ENCODE measurements at regions not wholly inside any gene's neighbourhood (a gene's known extent, or its start where the extent isn't known, plus 50 kb on each side); places are given as distances from the start of the nearest gene placed in this dataset.

DNA sequence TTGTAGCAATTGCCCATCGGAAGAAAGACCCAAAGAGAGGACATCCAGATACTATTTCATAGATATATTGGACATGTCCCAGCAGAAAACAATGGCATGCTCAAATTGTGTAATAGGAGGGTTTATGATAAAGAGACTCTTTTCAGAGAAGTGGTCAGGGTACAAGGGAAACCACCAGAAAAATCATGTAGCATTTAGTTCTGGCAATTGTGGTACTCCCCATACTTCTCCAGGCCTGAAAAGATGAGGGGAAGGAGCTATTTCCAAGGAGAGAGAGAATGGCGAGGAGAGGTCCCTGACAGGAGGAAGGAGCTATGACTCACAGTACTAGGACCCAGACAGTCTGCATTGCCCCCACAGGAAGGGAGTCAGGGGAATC, 68.4 kb upstream of the ADO start:
- H3K27me3 Mint-ChIP-seq (ENCODE audit: low read depth) = peaks cover 4% of the 10 kb centered on the region
- ChIA-PET POLR2A (interaction anchor here (0.6 to 3.9 kb wide), 2 partner anchors 81 to 96 kb away, joined by 5 to 28 read pairs; partner anchors contain the start of gene EGR2), CTCF (interaction anchor here (0.9 to 4.7 kb wide), 3 partner anchors 13 to 108 kb away, joined by 3 to 26 read pairs (median 7); no protein-coding TSS in a partner anchor)
- peaks cover 2% of the 10 kb centered on the region for H3K9me3 Mint-ChIP-seq (ENCODE audit: insufficient read depth)
- H3K4me1 Mint-ChIP-seq (ENCODE audit: low read depth) = peaks cover 2% of the 10 kb centered on the region
- H3K27ac Mint-ChIP-seq = no peak overlapping the region
- no peaks in the 10 kb centered on the region for H3K36me3 Mint-ChIP-seq (ENCODE audit: low read depth)
- DNase-seq = no peak
- no peak overlapping the region for H3K4me3 Mint-ChIP-seq
- no peak for ATAC-seq

DNA sequence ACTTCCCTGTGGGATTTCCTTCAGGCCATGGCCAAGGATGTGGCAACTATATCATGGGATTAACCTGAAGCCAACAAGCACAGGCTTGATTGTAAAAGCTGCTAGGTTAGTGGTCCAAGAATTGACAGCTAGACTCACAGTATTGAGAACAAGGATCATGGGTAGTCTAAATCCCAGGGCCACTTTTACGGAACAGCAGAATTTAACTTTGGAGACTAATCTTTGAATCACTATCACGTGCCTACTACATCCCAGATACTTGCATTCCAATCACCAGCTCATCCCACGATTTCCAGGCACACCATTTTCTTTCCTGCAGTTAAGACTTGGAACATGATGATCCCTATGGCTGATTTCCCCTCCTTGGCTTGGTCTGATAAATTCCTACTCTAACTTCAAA, 65.6 kb upstream of the ADO start:
- no peak overlapping the region for H3K27ac Mint-ChIP-seq
- ATAC-seq (no peak), DNase-seq (no peak)
- H3K4me1 Mint-ChIP-seq (ENCODE audit: low read depth) = peaks cover 7% of the 10 kb centered on the region
- ChIA-PET CTCF (interaction anchor here (1.0 kb wide), 1 partner anchor 90 kb away, joined by 3 read pairs; no protein-coding TSS in a partner anchor), POLR2A (no interaction called here)
- H3K4me3 Mint-ChIP-seq = no peak overlapping the region
- H3K9me3 Mint-ChIP-seq (ENCODE audit: insufficient read depth) = peaks cover 2% of the 10 kb centered on the region
- no peaks in the 10 kb centered on the region for H3K36me3 Mint-ChIP-seq (ENCODE audit: low read depth)
- H3K27me3 Mint-ChIP-seq (ENCODE audit: low read depth) = peaks cover 2% of the 10 kb centered on the region

DNA sequence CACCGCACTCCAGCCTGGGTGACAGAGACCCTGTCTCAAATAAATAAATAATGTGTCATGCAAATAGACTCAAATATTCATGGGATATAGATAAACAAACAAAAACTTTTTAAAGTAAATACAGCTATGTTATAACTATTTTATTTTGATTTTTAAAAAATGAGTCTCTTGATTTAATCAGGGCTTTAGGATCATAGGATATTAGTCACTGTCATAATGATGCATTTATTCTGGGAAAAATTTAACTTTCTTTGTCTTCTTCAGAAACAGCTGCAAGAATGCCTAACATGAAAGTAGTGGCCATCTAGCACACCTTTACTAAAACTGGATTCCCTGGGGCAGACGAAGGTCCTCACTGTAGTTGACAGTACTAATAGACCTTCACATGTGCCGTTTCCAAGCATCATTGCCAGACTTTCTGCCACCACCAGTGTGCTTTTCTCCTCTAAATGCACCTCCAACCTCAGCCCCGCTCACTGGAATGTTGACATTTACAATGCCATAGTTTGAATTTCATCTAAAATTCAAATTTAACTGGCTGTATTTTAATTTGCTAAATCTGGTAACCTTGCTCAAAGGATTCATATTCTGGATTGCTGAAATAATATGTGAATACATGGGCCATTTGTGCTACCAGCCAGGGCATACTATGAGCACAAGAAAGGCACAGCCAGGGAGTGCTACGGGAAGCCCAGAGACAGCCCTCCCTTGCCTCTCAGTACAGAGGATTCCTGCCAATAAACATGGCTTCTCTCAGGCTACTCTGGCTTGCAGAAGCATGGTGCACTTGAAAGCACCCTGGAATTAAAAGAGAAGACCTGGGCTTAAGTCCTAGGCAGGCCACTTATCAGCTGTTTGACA, 63.4 kb upstream of the ADO start:
- Mint-ChIP-seq H3K36me3 (ENCODE audit: low read depth) (no peaks in the 10 kb centered on the region), H3K4me3 (no peak overlapping the region), H3K4me1 (ENCODE audit: low read depth) (peaks cover 7% of the 10 kb centered on the region), H3K27me3 (ENCODE audit: low read depth) (peaks cover 2% of the 10 kb centered on the region), H3K27ac (no peak overlapping the region), H3K9me3 (ENCODE audit: insufficient read depth) (peaks cover 2% of the 10 kb centered on the region)
- ChIA-PET CTCF (interaction anchor here (1.4 to 1.5 kb wide), 2 partner anchors 62 to 104 kb away, joined by 3 read pairs; no protein-coding TSS in a partner anchor), POLR2A (no interaction called here)
- ATAC-seq (no peak), DNase-seq (no peak)

DNA sequence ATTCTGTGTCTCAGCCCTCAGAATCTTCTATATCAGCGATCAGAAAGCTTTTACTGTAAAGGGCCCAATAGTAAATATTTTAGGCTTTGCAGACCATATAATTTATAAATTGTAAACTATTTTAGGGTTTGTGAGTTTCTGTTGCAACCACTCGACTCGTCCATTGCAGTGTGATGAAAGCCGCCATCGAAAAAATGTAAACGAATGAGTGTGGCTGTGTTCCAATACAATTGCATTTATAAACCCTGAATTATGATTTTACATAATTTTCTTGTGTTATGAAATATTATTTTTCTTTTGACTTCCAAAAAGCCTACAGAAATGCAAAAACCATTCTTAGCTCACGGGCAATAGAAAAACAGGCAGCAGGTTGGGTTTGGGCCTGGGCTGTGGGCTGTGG, 62.5 kb upstream of the ADO start:
- H3K27me3 Mint-ChIP-seq (ENCODE audit: low read depth) = peaks cover 2% of the 10 kb centered on the region
- H3K27ac Mint-ChIP-seq = no peak overlapping the region
- CTCF ChIA-PET = interaction anchor here (1.4 to 1.5 kb wide), 2 partner anchors 62 to 105 kb away, joined by 3 read pairs; no protein-coding TSS in a partner anchor
- DNase-seq (no peak), ATAC-seq (no peak)
- H3K9me3 Mint-ChIP-seq (ENCODE audit: insufficient read depth) = peaks cover 2% of the 10 kb centered on the region
- no peak overlapping the region for H3K4me3 Mint-ChIP-seq
- no peaks in the 10 kb centered on the region for H3K36me3 Mint-ChIP-seq (ENCODE audit: low read depth)
- POLR2A ChIA-PET = no interaction called here
- peaks cover 7% of the 10 kb centered on the region for H3K4me1 Mint-ChIP-seq (ENCODE audit: low read depth)

DNA sequence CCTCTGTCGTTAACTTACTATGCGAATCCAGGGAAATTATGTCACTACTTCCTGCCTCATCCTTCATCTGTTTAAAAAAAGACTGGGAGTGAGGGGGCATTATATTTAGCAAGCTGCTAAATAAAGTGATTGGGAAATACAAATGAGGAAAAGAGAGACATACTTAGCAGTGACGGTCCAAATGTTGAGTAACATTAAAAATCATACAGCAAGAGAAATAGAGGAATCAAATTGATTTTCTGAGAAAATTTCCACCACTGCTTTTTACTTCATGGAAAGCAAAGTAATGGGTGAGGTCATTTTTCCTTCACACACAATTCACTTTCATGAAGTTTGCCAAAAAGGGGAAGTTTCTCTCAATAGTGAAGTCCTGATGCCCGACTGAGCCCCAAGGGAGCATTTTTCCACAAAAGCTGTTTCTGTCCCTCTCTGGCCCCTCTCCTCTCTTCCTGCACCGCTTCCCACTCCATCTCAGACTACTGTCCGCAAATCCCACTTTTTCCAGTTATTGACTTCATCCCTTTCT, 61.9 kb upstream of the ADO start:
- ChIA-PET POLR2A (no interaction called here), CTCF (interaction anchor here (1.5 kb wide), 1 partner anchor 106 kb away, joined by 3 read pairs; no protein-coding TSS in a partner anchor)
- H3K27ac Mint-ChIP-seq = no peak overlapping the region
- H3K4me1 Mint-ChIP-seq (ENCODE audit: low read depth) = peaks cover 5% of the 10 kb centered on the region
- peaks cover 2% of the 10 kb centered on the region for H3K27me3 Mint-ChIP-seq (ENCODE audit: low read depth)
- peaks cover 2% of the 10 kb centered on the region for H3K9me3 Mint-ChIP-seq (ENCODE audit: insufficient read depth)
- no peak overlapping the region for H3K4me3 Mint-ChIP-seq
- H3K36me3 Mint-ChIP-seq (ENCODE audit: low read depth) = no peaks in the 10 kb centered on the region
- DNase-seq (no peak), ATAC-seq (no peak)

DNA sequence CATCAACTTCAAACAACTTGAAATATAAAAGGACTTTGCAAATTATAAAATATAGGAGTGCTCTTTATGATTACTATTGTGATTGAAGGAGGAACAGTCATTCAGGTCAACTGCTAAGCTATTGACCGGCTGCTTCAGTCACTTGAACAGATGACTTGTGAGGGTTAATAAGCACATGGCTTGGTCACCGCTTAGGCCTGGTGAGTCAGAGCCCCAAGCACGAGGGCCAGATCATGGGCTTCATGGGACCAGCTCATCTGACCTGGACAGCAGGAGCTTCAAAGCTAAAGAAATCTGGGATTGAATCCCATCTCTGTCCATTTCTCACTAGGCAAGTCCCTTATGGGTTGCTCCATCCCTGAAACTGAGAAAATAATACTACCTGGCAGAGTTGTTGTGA, 60.4 kb upstream of the ADO start:
- H3K9me3 Mint-ChIP-seq (ENCODE audit: insufficient read depth) = no peaks in the 10 kb centered on the region
- POLR2A ChIA-PET = no interaction called here
- DNase-seq (no peak), ATAC-seq (no peak)
- H3K4me1 Mint-ChIP-seq (ENCODE audit: low read depth) = peaks cover 18% of the 10 kb centered on the region
- H3K27me3 Mint-ChIP-seq (ENCODE audit: low read depth) = peaks cover 2% of the 10 kb centered on the region
- H3K27ac Mint-ChIP-seq = no peak overlapping the region
- CTCF ChIA-PET = interaction anchor here (1.1 kb wide), 1 partner anchor 133 kb away, joined by 3 read pairs; no protein-coding TSS in a partner anchor
- H3K36me3 Mint-ChIP-seq (ENCODE audit: low read depth) = no peaks in the 10 kb centered on the region
- no peak overlapping the region for H3K4me3 Mint-ChIP-seq

DNA sequence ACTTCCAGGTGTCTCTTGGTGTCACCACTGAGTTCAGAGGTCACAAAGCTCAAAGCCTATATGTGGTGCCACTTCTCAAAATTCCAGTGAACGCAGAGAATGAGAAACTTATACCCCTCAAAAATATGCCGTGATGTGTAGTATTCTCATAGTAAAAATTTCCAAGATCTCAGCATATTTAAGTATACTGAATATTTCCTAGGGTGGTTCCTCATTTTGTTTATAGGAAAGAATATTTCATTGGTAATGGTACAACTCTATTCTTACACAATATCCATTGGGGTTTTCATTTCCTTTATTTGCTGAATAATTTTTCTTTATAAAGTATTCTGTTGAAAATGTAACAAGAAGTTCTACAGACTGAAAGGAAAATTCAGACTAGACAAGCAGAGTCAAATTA, 58.9 kb upstream of the ADO start:
- ChIA-PET POLR2A (no interaction called here), CTCF (no interaction called here)
- no peaks in the 10 kb centered on the region for H3K36me3 Mint-ChIP-seq (ENCODE audit: low read depth)
- no peak overlapping the region for H3K4me3 Mint-ChIP-seq
- H3K27me3 Mint-ChIP-seq (ENCODE audit: low read depth) = no peaks in the 10 kb centered on the region
- no peak for DNase-seq
- ATAC-seq = no peak
- H3K9me3 Mint-ChIP-seq (ENCODE audit: insufficient read depth) = no peaks in the 10 kb centered on the region
- H3K27ac Mint-ChIP-seq = no peak overlapping the region
- H3K4me1 Mint-ChIP-seq (ENCODE audit: low read depth) = peaks cover 24% of the 10 kb centered on the region

DNA sequence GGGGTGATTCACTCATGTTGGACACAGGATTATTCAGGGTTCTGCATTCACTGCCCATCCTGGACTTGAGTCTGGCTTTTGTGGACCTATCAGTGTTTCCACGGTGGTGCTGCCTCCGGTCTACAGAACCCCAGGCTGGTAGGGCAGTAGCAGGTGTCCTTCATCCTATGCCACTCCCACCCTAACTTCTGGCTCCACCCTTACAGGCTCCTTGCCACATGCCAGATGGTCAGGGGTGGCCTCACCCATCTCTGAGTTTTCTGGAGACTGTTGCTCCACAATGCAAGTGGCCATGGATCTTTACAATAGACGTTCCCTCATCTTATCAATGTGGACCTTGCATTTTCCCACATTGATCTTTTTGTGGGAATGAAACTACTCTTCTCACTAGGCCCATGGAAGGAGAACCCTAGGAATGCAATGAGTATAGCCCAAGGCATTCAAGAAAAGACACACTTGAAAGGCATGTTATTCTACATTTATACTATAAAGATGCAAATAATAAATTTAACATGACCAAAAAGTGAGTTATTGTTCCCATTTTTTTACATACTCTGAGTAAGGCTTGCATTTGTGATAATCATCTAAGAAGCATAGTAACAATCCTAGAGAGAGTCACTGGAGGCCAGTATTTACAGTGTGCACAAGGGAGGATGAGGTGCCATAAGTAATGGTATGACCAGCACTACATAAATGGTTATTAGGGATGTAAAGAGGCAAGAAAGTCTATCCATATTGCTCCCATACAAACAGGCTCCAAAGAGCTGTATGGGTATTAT, 57.4 kb upstream of the ADO start:
- H3K27me3 Mint-ChIP-seq (ENCODE audit: low read depth) = peaks cover under 1% of the 10 kb centered on the region
- no peak overlapping the region for H3K4me3 Mint-ChIP-seq
- ChIA-PET POLR2A (no interaction called here), CTCF (interaction anchor here (0.8 kb wide), 1 partner anchor 12 kb away, joined by 3 read pairs; no protein-coding TSS in a partner anchor)
- peaks cover 24% of the 10 kb centered on the region for H3K4me1 Mint-ChIP-seq (ENCODE audit: low read depth)
- DNase-seq = no peak
- no peaks in the 10 kb centered on the region for H3K36me3 Mint-ChIP-seq (ENCODE audit: low read depth)
- no peaks in the 10 kb centered on the region for H3K9me3 Mint-ChIP-seq (ENCODE audit: insufficient read depth)
- ATAC-seq = no peak
- H3K27ac Mint-ChIP-seq = no peak overlapping the region

DNA sequence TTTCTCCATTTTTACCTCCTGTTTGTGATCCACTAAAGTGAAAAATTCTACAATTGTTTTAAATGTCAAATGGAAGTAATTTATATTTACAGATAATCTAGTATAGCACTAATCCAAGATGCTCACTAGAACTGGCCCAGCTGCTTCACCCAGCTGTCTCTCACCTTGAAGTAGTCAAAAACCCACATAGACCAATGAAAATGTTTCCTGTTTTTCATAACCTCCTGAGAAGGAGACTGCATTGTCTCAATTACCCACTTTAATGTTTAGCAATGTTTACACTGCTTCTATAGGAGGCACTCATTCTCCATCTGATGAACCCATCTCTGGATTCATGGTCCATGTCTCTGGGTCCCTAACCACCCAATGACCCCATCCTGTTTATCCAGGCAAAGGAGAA, 56.1 kb upstream of the ADO start:
- H3K27ac Mint-ChIP-seq = no peak overlapping the region
- CTCF ChIA-PET = interaction anchor here (0.7 to 1.9 kb wide), 4 partner anchors 11 to 70 kb away, joined by 3 to 8 read pairs (median 6); partner anchors contain the start of gene EGR2
- POLR2A ChIA-PET = interaction anchor here (0.8 to 0.9 kb wide), 2 partner anchors 14 to 15 kb away, joined by 3 read pairs; no protein-coding TSS in a partner anchor
- no peaks in the 10 kb centered on the region for H3K9me3 Mint-ChIP-seq (ENCODE audit: insufficient read depth)
- no peak for DNase-seq
- no peaks in the 10 kb centered on the region for H3K36me3 Mint-ChIP-seq (ENCODE audit: low read depth)
- no peak overlapping the region for H3K4me3 Mint-ChIP-seq
- ATAC-seq = no peak
- peaks cover 3% of the 10 kb centered on the region for H3K27me3 Mint-ChIP-seq (ENCODE audit: low read depth)
- H3K4me1 Mint-ChIP-seq (ENCODE audit: low read depth) = peaks cover 19% of the 10 kb centered on the region

DNA sequence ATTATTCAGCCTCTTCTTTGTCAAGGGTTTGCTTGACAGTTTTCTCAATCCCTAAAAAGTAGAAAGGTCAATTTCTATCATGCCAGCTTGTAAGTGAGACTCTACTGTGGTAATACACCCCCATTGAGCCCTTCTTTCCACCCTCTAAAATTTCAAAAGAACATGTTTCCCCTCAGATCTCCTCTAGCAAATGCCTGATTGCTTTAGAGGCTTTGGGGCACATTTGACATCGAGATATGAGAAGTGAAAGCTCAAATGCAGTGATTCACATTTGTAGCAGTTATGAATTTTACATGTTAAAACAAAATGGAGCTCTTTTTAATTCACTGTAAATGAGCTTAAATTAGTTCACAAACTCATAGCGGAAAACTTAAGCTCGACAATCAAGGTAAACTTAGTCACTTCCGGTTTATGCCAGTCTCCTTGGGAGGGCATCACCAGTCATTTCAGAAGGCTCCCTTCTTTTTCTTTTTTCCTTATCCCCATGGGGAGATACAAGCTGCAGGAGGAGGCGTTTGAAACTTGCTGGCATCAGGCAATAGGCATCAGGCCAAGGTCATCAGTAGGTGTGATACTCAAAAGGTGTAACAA, 55.3 kb upstream of the ADO start:
- CTCF ChIA-PET = interaction anchor here (0.7 to 2.0 kb wide), 10 partner anchors 8 to 69 kb away, joined by 3 to 8 read pairs (median 4); partner anchors contain the start of gene EGR2
- H3K27me3 Mint-ChIP-seq (ENCODE audit: low read depth) = peaks cover 3% of the 10 kb centered on the region
- no peak overlapping the region for H3K4me3 Mint-ChIP-seq
- no peaks in the 10 kb centered on the region for H3K36me3 Mint-ChIP-seq (ENCODE audit: low read depth)
- H3K4me1 Mint-ChIP-seq (ENCODE audit: low read depth) = peaks cover 19% of the 10 kb centered on the region
- POLR2A ChIA-PET = interaction anchor here (0.6 to 1.0 kb wide), 4 partner anchors 14 to 123 kb away, joined by 3 read pairs; no protein-coding TSS in a partner anchor
- ATAC-seq (no peak), DNase-seq (no peak)
- H3K27ac Mint-ChIP-seq = no peak overlapping the region
- no peaks in the 10 kb centered on the region for H3K9me3 Mint-ChIP-seq (ENCODE audit: insufficient read depth)

Measured in activated CD8-positive, alpha-beta T cell treated with anti-CD3 and anti-CD28 coated beads, Interleukin-2, amount 10 ng/mL, durations not matched to agents 7 days and 5 days (primary cell).